Mesendoderm (in vitro differentiated cells): ENCODE measurements at regions not wholly inside any gene's neighbourhood (a gene's known extent, or its start where the extent isn't known, plus 50 kb on each side); places are given as distances from the start of the nearest gene placed in this dataset.

Source experiments
- DNase-seq: peaks from one replicate; pipeline ENCODE4 v3.0.0; 2013
- H2AK5ac ChIP-seq: 2 replicates; pipeline ENCODE4 v1.6.1; 2013; ENCODE audit warnings: low read length, inconsistent platforms
- H2BK120ac ChIP-seq: 2 replicates; pipeline ENCODE4 v1.6.1; 2013; ENCODE audit warnings: low read depth, mild to moderate bottlenecking, low read length, moderate library complexity, mixed read lengths
- H2BK15ac ChIP-seq: replicated peaks from 2 replicates; pipeline ENCODE4 v1.6.1; 2013; ENCODE audit warnings: low read depth, mild to moderate bottlenecking, moderate library complexity
- H2BK5ac ChIP-seq: 2 replicates; pipeline ENCODE4 v1.6.1; 2013; ENCODE audit warnings: low read length, inconsistent platforms
- H3K18ac ChIP-seq: 2 replicates; pipeline ENCODE4 v1.6.1; 2013; ENCODE audit warnings: mild to moderate bottlenecking, low read length, mixed read lengths
- H3K23ac ChIP-seq: one replicate; pipeline ENCODE4 v1.6.1; 2013; ENCODE audit warnings: low read length
- H3K27ac ChIP-seq: 2 replicates; pipeline ENCODE4 v1.5.1; 2013; ENCODE audit warnings: low read depth, mild to moderate bottlenecking, inconsistent platforms, low read length, moderate library complexity
- H3K27me3 ChIP-seq: 2 replicates; pipeline ENCODE4 v1.6.1; 2013; ENCODE audit warnings: low read length, control low read depth, mild to moderate bottlenecking, inconsistent platforms; ENCODE audit not compliant: insufficient read depth, poor library complexity
- H3K36me3 ChIP-seq: 2 replicates; pipeline ENCODE4 v1.6.1; 2013; ENCODE audit warnings: low read length, inconsistent platforms; ENCODE audit not compliant: control insufficient read depth, insufficient read depth
- H3K4ac ChIP-seq: one replicate; pipeline ENCODE4 v1.6.1; 2013; ENCODE audit warnings: low read depth, mild to moderate bottlenecking, low read length, moderate library complexity
- H3K4me1 ChIP-seq: 2 replicates; pipeline ENCODE4 v1.6.1; 2013; ENCODE audit warnings: low read depth, low read length, inconsistent platforms; ENCODE audit not compliant: control insufficient read depth
- H3K4me2 ChIP-seq: 2 replicates; pipeline ENCODE4 v1.6.1; 2013; ENCODE audit warnings: low read length
- H3K4me3 ChIP-seq: 2 replicates; pipeline ENCODE4 v1.5.1; 2013; ENCODE audit warnings: mild to moderate bottlenecking, low read length
- H3K56ac ChIP-seq: one replicate; pipeline ENCODE4 v1.6.1; 2013; ENCODE audit warnings: low read length
- H3K79me1 ChIP-seq: 2 replicates; pipeline ENCODE4 v1.6.1; 2013; ENCODE audit warnings: low read length, inconsistent platforms
- H3K79me2 ChIP-seq: 2 replicates; pipeline ENCODE4 v1.6.1; 2013; ENCODE audit warnings: mild to moderate bottlenecking, low read length; ENCODE audit not compliant: control insufficient read depth, insufficient read depth
- H3K9ac ChIP-seq: 2 replicates; pipeline ENCODE4 v1.6.1; 2013; ENCODE audit warnings: low read length, inconsistent platforms
- H4K5ac ChIP-seq: one replicate; pipeline ENCODE4 v1.6.1; 2013; ENCODE audit warnings: low read length
- H4K8ac ChIP-seq: one replicate; pipeline ENCODE4 v1.6.1; 2013; ENCODE audit warnings: low read depth, mild to moderate bottlenecking, control low read depth, low read length, moderate library complexity
- WGBS: extraction: QIAGEN DNeasy Blood & Tissue Kit; methylation state at CpG from one replicate; pipeline ENCODE4 v1.1.7; 2013; ENCODE audit warnings: low lambda C conversion rate, missing lambda C conversion rate; ENCODE audit not compliant: insufficient coverage; ENCODE audit errors: extremely low coverage; 5-methylcytosine and 5-hydroxymethylcytosine counted together

GRCh38 chr6:14210663-14211561 is 93.3 kb downstream of the CD83 start:
- H3K23ac ChIP-seq, result no peak overlapping the region
- no peak overlapping the region for H2AK5ac ChIP-seq
- H2BK120ac ChIP-seq, result peak overlapping the region; percentile 11
- H3K4me1 ChIP-seq, result peaks cover 6% of the 10 kb centered on the region
- no peaks in the 10 kb centered on the region for H3K79me1 ChIP-seq
- peak overlapping the region; percentile 91 for H3K18ac ChIP-seq
- H3K9ac ChIP-seq, result peak overlapping the region; percentile 71
- peak; percentile 90 for DNase-seq
- H3K4me2 ChIP-seq, result peak overlapping the region; percentile 95
- H3K79me2 ChIP-seq, result no peaks in the 10 kb centered on the region
- peak overlapping the region; percentile 14 for H2BK5ac ChIP-seq
- peak overlapping the region; percentile 90 for H3K56ac ChIP-seq
- H3K36me3 ChIP-seq, result no peaks in the 10 kb centered on the region
- WGBS, result no CpG with 5 or more reads among the region's 100 CpGs
- H4K8ac ChIP-seq, result no peak overlapping the region
- no peaks in the 10 kb centered on the region for H3K27me3 ChIP-seq
- H2BK15ac ChIP-seq, result no peak overlapping the region
- peak overlapping the region; percentile 20 for H3K27ac ChIP-seq
- H3K4me3 ChIP-seq, result peak overlapping the region; percentile 50
- no peak overlapping the region for H4K5ac ChIP-seq
- H3K4ac ChIP-seq, result peak overlapping the region; percentile 44

DNA sequence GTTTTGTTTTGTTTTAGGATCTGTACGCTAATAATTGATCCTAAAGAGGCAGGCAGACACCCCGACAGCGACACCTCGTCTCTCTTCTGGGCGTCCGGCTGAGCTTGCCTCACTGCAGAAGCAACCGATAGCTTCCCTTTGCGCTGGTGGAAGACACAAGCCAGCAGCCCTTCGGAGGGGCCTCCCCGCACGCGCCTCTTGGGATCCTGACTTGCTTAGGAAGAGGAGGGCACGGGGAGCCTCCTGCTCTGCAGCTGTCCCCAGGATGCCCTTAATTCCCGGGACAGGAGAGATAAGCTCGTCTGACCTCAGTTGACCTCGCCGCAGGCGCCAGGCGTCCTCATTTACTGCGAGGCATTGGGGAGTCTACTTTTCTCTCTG is 94.0 kb downstream of the CD83 start:
- peak overlapping the region; percentile 20 for H3K27ac ChIP-seq
- H3K4me3 ChIP-seq, result peak overlapping the region; percentile 8
- no peak overlapping the region for H4K8ac ChIP-seq
- no peak overlapping the region for H2BK15ac ChIP-seq
- no peak overlapping the region for H3K4ac ChIP-seq
- peak overlapping the region; percentile 14 for H2BK5ac ChIP-seq
- no peak overlapping the region for H3K23ac ChIP-seq
- H3K27me3 ChIP-seq, result no peaks in the 10 kb centered on the region
- H3K4me1 ChIP-seq, result peaks cover 6% of the 10 kb centered on the region
- DNase-seq, result peak; percentile 92
- WGBS, result no CpG with 5 or more reads among the region's 20 CpGs
- no peak overlapping the region for H4K5ac ChIP-seq
- H3K36me3 ChIP-seq, result no peaks in the 10 kb centered on the region
- no peaks in the 10 kb centered on the region for H3K79me2 ChIP-seq
- H2BK120ac ChIP-seq, result peak overlapping the region; percentile 11
- H3K79me1 ChIP-seq, result no peaks in the 10 kb centered on the region
- peak overlapping the region; percentile 77 for H3K56ac ChIP-seq
- H3K4me2 ChIP-seq, result peak overlapping the region; percentile 95
- peak overlapping the region; percentile 71 for H3K9ac ChIP-seq
- no peak overlapping the region for H2AK5ac ChIP-seq
- H3K18ac ChIP-seq, result peak overlapping the region; percentile 70

- H3K56ac ChIP-seq, result peak overlapping the region; percentile 77
- H3K4ac ChIP-seq, result peak overlapping the region; percentile 43
- no peaks in the 10 kb centered on the region for H3K27me3 ChIP-seq
- no peaks in the 10 kb centered on the region for H3K79me2 ChIP-seq
- H3K4me3 ChIP-seq, result no peak overlapping the region
- H3K18ac ChIP-seq, result peak overlapping the region; percentile 70
- H3K79me1 ChIP-seq, result no peaks in the 10 kb centered on the region
- no CpG with 5 or more reads among the region's 8 CpGs for WGBS
- H3K4me2 ChIP-seq, result peak overlapping the region; percentile 95
- no peak overlapping the region for H2BK15ac ChIP-seq
- peak overlapping the region; percentile 49 for H2BK5ac ChIP-seq
- H2AK5ac ChIP-seq, result peak overlapping the region; percentile 76
- no peak overlapping the region for H4K8ac ChIP-seq
- peak overlapping the region; percentile 41 for H4K5ac ChIP-seq
- H3K27ac ChIP-seq, result no peak overlapping the region
- peak overlapping the region; percentile 50 for H2BK120ac ChIP-seq
- peaks cover 6% of the 10 kb centered on the region for H3K4me1 ChIP-seq
- H3K23ac ChIP-seq, result peak overlapping the region; percentile 6
- no peaks in the 10 kb centered on the region for H3K36me3 ChIP-seq
- peak; percentile 68 for DNase-seq
- peak overlapping the region; percentile 71 for H3K9ac ChIP-seq
Observed at GRCh38 chr6:14212020-14212419, 94.4 kb downstream of the CD83 start.

DNA sequence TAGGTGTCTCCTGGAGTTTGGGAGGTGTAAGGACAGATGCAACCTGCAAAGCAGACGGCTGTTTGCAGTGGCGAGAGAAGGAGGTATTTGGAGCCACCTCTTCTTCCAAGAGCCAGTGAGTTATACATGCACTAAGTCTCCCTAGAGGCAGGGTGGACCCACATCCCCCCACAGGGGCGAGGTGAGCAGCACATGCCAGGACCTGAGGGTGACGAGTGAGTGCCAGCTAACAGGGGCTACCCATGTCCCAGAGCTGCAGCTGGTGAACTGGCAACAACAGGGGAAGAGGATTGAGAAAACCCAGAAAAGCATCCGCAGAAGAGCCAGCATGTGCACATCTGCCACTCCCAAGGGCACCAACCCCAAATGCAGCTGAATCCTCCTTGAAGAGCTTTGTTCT is 95.1 kb downstream of the CD83 start:
- Histone ChIP-seq H4K8ac (no peak overlapping the region), H3K27me3 (no peaks in the 10 kb centered on the region), H3K23ac (no peak overlapping the region), H3K79me1 (no peaks in the 10 kb centered on the region), H3K4me1 (peaks cover 6% of the 10 kb centered on the region), H3K18ac (peak overlapping the region; percentile 70), H3K4me2 (no peak overlapping the region), H3K79me2 (no peaks in the 10 kb centered on the region), H3K4me3 (no peak overlapping the region), H2BK120ac (no peak overlapping the region), H2BK5ac (no peak overlapping the region), H3K56ac (no peak overlapping the region), H2AK5ac (no peak overlapping the region), H3K27ac (no peak overlapping the region), H3K36me3 (no peaks in the 10 kb centered on the region), H3K9ac (no peak overlapping the region), H2BK15ac (no peak overlapping the region), H3K4ac (peak overlapping the region; percentile 43), H4K5ac (no peak overlapping the region)
- no peak for DNase-seq
- no CpG with 5 or more reads among the region's 5 CpGs for WGBS

GRCh38 chr6:14216946-14217684 is 99.5 kb downstream of the CD83 start:
- no CpG with 5 or more reads among the region's 13 CpGs for WGBS
- H3K18ac ChIP-seq, result no peak overlapping the region
- H3K36me3 ChIP-seq, result no peaks in the 10 kb centered on the region
- no peak for DNase-seq
- no peak overlapping the region for H3K56ac ChIP-seq
- no peak overlapping the region for H4K8ac ChIP-seq
- H3K23ac ChIP-seq, result no peak overlapping the region
- H3K9ac ChIP-seq, result no peak overlapping the region
- H3K4me1 ChIP-seq, result peaks cover 2% of the 10 kb centered on the region
- no peak overlapping the region for H4K5ac ChIP-seq
- no peak overlapping the region for H3K4ac ChIP-seq
- H2BK15ac ChIP-seq, result no peak overlapping the region
- no peak overlapping the region for H2BK120ac ChIP-seq
- no peak overlapping the region for H3K27ac ChIP-seq
- H2AK5ac ChIP-seq, result peak overlapping the region; percentile 22
- H3K4me2 ChIP-seq, result no peak overlapping the region
- H3K79me1 ChIP-seq, result no peaks in the 10 kb centered on the region
- no peaks in the 10 kb centered on the region for H3K27me3 ChIP-seq
- no peak overlapping the region for H2BK5ac ChIP-seq
- no peaks in the 10 kb centered on the region for H3K79me2 ChIP-seq
- no peak overlapping the region for H3K4me3 ChIP-seq
